Endothelial cell of umbilical vein (primary cell): ENCODE measurements at regions not wholly inside any gene's neighbourhood (a gene's known extent, or its start where the extent isn't known, plus 50 kb on each side); places are given as distances from the start of the nearest gene placed in this dataset.

Experiments used
- BruUV-seq: library from RNA; stranded (reverse); fragments of 400-500 nt; replicated peaks from 2 replicates; lab custom pipeline; 2021; lab: Mats Ljungman, UMichigan
- CTCF ChIA-PET: fragments of 300-600, 350-600 bp; sonication (Branson Sonifier 250); formaldehyde crosslinking; loops from one replicate; lab custom pipeline; 2021; ENCODE audit warnings: antibody characterized with exemption, inconsistent platforms; lab: Charles Lee
- POLR2A ChIA-PET: fragments of 300-600, 350-600 bp; sonication (Branson Sonifier 250); formaldehyde crosslinking; loops from one replicate; lab custom pipeline; 2021; ENCODE audit warnings: antibody characterized with exemption, inconsistent platforms; lab: Charles Lee
- DNase-seq: peaks from one replicate; pipeline ENCODE4 v3.0.0-alpha.2; 2011; ENCODE audit warnings: low read depth, low spot score
- FAIRE-seq: peaks from 2 replicates; lab custom pipeline; 2011; peaks lifted over from hg19 to GRCh38; lab: Jason Lieb, UNC
- H2AFZ ChIP-seq: 2 replicates; pipeline ENCODE4 v1.6.0; 2012; ENCODE audit warnings: low read depth, low read length, control low read depth, inconsistent platforms
- H3K27ac ChIP-seq: 2 replicates; pipeline ENCODE4 v1.5.1; 2011; ENCODE audit warnings: low read depth, mild to moderate bottlenecking, control low read depth, low read length, moderate library complexity; ENCODE audit not compliant: insufficient read depth
- H3K27me3 ChIP-seq, 2 experiments: 2 replicates each; pipeline versions ENCODE4 v1.6.0 to v1.6.1; 2011; ENCODE audit warnings: low read length in 2 of 2, mixed read lengths in 1 of 2; ENCODE audit not compliant: control insufficient read depth in 2 of 2, insufficient read depth in 2 of 2
- H3K36me3 ChIP-seq, 2 experiments: 2 replicates in 1 of 2; 3 replicates in 1 of 2; pipeline ENCODE4 v1.5.1; 2011; ENCODE audit warnings: low read length in 2 of 2, mild to moderate bottlenecking in 1 of 2, moderate library complexity in 1 of 2; ENCODE audit not compliant: control insufficient read depth in 2 of 2, insufficient read depth in 2 of 2; ENCODE audit errors: extremely low read depth in 1 of 2
- H3K4me1 ChIP-seq: 3 replicates; pipeline ENCODE4 v1.5.1; 2011; ENCODE audit warnings: mild to moderate bottlenecking, low read length; ENCODE audit not compliant: control insufficient read depth, insufficient read depth; ENCODE audit errors: extremely low read depth
- H3K4me2 ChIP-seq: 2 replicates; pipeline ENCODE4 v1.6.1; 2011; ENCODE audit warnings: low read length, control low read depth, mixed read lengths; ENCODE audit not compliant: insufficient read depth
- H3K4me3 ChIP-seq, 3 experiments: fragments of 200-600 bp in 1 of 3; sonication (generic), shearing (Covaris generic) in 1 of 3; replicated peaks in 1 of 3; 2 replicates each; pipeline ENCODE4 v1.5.1; 2011 to 2016; ENCODE audit warnings: control low read depth in 3 of 3, low read length in 3 of 3, mild to moderate bottlenecking in 2 of 3, inconsistent platforms in 1 of 3, low read depth in 1 of 3, moderate library complexity in 1 of 3; ENCODE audit not compliant: insufficient read depth in 1 of 3
- H3K79me2 ChIP-seq: 2 replicates; pipeline ENCODE4 v1.6.0; 2012; ENCODE audit warnings: low read length, inconsistent platforms; ENCODE audit not compliant: control insufficient read depth, insufficient read depth
- H3K9ac ChIP-seq: replicated peaks from 2 replicates; pipeline ENCODE3; 2011; ENCODE audit warnings: low read length, control low read depth; ENCODE audit not compliant: insufficient read depth; ENCODE audit errors: extremely low read depth
- H3K9me1 ChIP-seq: replicated peaks from 3 replicates; pipeline ENCODE4 v1.6.0; 2011; ENCODE audit warnings: mild to moderate bottlenecking, low read length; ENCODE audit not compliant: control insufficient read depth, insufficient read depth; ENCODE audit errors: extremely low read depth
- H3K9me3 ChIP-seq: replicated peaks from 2 replicates; pipeline ENCODE4 v1.5.1; 2012; ENCODE audit warnings: low read length, inconsistent platforms; ENCODE audit not compliant: control insufficient read depth, insufficient read depth
- H4K20me1 ChIP-seq: replicated peaks from 2 replicates; pipeline ENCODE3; 2011; ENCODE audit warnings: mild to moderate bottlenecking, low read length; ENCODE audit not compliant: control insufficient read depth, insufficient read depth; ENCODE audit errors: extremely low read depth
- EZH2 ChIP-seq: IDR thresholded peaks from 2 replicates; pipeline ENCODE4 v1.6.1; 2012; ENCODE audit warnings: borderline replicate concordance, low read depth, mild to moderate bottlenecking, moderate library complexity, low read length, inconsistent platforms; ENCODE audit not compliant: severe bottlenecking
- FOS ChIP-seq: IDR thresholded peaks from 2 replicates; pipeline ENCODE4 v1.6.1; 2011; ENCODE audit warnings: mild to moderate bottlenecking, low read length, moderate library complexity, borderline replicate concordance; ENCODE audit not compliant: insufficient read depth
- GATA2 ChIP-seq: IDR thresholded peaks from 2 replicates; pipeline ENCODE4 v1.7.0; 2011; ENCODE audit warnings: low read depth, mild to moderate bottlenecking, moderate library complexity, mixed read lengths, low read length; ENCODE audit not compliant: insufficient read length, insufficient read depth
- JUN ChIP-seq: IDR thresholded peaks from 2 replicates; pipeline ENCODE4 v1.6.1; 2011; ENCODE audit warnings: borderline replicate concordance, low read depth; ENCODE audit not compliant: insufficient read length, insufficient read depth
- MYC ChIP-seq: IDR thresholded peaks from one replicate; pipeline ENCODE4 v1.6.1; 2011; ENCODE audit warnings: mild to moderate bottlenecking, low read depth, low read length
- POLR2A ChIP-seq: IDR thresholded peaks from 2 replicates; pipeline ENCODE4 v1.6.1; 2012; ENCODE audit warnings: low read depth, mild to moderate bottlenecking, control low read depth, low read length
- POLR2AphosphoS5 ChIP-seq: IDR thresholded peaks from 2 replicates; pipeline ENCODE4 v1.6.1; 2012; ENCODE audit warnings: low read depth, mild to moderate bottlenecking, control low read depth, low read length, moderate library complexity; ENCODE audit not compliant: insufficient read depth
- dilution Hi-C: fragments of 300-500 bp; cut with MboI; formaldehyde crosslinking; loops from one replicate; pipeline ENCODE4 v1.15.0; 2019; ENCODE audit warnings: low sequenced_read_pairs; ENCODE audit not compliant: extremely low pct_ligation_motif_present
- intact Hi-C: fragments of 100-400 bp; cut with micrococcal nuclease; formaldehyde crosslinking; loops from one replicate; pipeline ENCODE4 v1.10.0; 2022
- TF ChIP-seq, protein P1 (sequence below): IDR thresholded peaks from 2 replicates; pipeline ENCODE4 v1.6.1; 2011; ENCODE audit not compliant: insufficient read depth, insufficient read length
- TF ChIP-seq, protein P2 (sequence below), 2 donors: IDR thresholded peaks; 1 replicate in 1 of 2; 2 replicates in 1 of 2; pipeline ENCODE4 v1.5.1; 2011; ENCODE audit warnings: low read length in 2 of 2, mild to moderate bottlenecking in 2 of 2, moderate library complexity in 2 of 2, control low read depth in 1 of 2, inconsistent platforms in 1 of 2, low read depth in 1 of 2; ENCODE audit not compliant: insufficient read depth in 1 of 2; ENCODE audit errors: extremely low read depth in 1 of 2

DNA sequence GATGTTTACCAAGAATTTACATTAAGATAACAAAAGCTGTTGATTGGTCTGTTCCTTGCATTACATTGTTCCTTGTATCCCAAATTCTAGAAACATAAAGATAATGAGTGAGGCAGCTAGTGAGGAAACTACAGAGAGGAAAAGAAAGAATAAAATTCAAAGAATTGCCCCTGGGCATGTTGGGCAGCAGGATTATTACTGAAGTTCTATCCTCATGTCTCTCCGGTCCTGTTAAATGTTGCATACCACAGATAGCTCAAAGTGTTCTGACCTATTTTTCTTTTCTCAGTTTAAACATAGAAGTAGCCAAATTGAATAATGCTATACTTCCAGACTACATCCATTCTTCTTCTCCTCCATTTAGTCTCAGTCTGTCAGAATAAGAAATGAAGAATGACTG lies 58.2 kb upstream of the DYNC1I2 start:
- dilution Hi-C loops = no loop called here
- CTCF ChIA-PET = no interaction called here
- H3K27me3 ChIP-seq = no peaks in the 10 kb centered on the region

More for the DNA sequence above, 58.2 kb upstream of the DYNC1I2 start:
- no peaks in the 10 kb centered on the region for H3K9me1 ChIP-seq
- no peak overlapping the region for H3K4me3 ChIP-seq
- H3K4me2 ChIP-seq = no peak overlapping the region
- H2AFZ ChIP-seq = no peak overlapping the region
- no peaks in the 10 kb centered on the region for H3K9me3 ChIP-seq
- FAIRE-seq (no peak), DNase-seq (no peak)
- no peak for TF ChIP-seq POLR2AphosphoS5
- no peak for TF ChIP-seq POLR2A
- no peak for TF ChIP-seq MYC
- TF ChIP-seq, protein P1, sequence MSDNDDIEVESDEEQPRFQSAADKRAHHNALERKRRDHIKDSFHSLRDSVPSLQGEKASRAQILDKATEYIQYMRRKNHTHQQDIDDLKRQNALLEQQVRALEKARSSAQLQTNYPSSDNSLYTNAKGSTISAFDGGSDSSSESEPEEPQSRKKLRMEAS = no peak
- no peak for TF ChIP-seq JUN
- TF ChIP-seq GATA2 = no peak
- no peak for TF ChIP-seq EZH2
- TF ChIP-seq, protein P2, sequence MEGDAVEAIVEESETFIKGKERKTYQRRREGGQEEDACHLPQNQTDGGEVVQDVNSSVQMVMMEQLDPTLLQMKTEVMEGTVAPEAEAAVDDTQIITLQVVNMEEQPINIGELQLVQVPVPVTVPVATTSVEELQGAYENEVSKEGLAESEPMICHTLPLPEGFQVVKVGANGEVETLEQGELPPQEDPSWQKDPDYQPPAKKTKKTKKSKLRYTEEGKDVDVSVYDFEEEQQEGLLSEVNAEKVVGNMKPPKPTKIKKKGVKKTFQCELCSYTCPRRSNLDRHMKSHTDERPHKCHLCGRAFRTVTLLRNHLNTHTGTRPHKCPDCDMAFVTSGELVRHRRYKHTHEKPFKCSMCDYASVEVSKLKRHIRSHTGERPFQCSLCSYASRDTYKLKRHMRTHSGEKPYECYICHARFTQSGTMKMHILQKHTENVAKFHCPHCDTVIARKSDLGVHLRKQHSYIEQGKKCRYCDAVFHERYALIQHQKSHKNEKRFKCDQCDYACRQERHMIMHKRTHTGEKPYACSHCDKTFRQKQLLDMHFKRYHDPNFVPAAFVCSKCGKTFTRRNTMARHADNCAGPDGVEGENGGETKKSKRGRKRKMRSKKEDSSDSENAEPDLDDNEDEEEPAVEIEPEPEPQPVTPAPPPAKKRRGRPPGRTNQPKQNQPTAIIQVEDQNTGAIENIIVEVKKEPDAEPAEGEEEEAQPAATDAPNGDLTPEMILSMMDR (IDR thresholded peaks at IDR 0.05; ENCODE audit: extremely low read depth in 1 of 2, insufficient read depth in 1 of 2, low read depth in 1 of 2, low read length in 2 of 2) = no peak
- TF ChIP-seq FOS = no peak
- POLR2A ChIA-PET = no interaction called here
- no peaks in the 10 kb centered on the region for H3K4me1 ChIP-seq
- no peak overlapping the region for H3K27ac ChIP-seq
- BruUV-seq = no TSS peak
- H4K20me1 ChIP-seq = no peaks in the 10 kb centered on the region
- intact Hi-C loops = no loop called here
- H3K36me3 ChIP-seq = no peaks in the 10 kb centered on the region
- H3K79me2 ChIP-seq = no peaks in the 10 kb centered on the region
- H3K9ac ChIP-seq = no peak overlapping the region
